ENCODE measurements at regions not wholly inside any gene's neighbourhood (a gene's known extent, or its start where the extent isn't known, plus 50 kb on each side); places are given as distances from the start of the nearest gene placed in this dataset.

DNA sequence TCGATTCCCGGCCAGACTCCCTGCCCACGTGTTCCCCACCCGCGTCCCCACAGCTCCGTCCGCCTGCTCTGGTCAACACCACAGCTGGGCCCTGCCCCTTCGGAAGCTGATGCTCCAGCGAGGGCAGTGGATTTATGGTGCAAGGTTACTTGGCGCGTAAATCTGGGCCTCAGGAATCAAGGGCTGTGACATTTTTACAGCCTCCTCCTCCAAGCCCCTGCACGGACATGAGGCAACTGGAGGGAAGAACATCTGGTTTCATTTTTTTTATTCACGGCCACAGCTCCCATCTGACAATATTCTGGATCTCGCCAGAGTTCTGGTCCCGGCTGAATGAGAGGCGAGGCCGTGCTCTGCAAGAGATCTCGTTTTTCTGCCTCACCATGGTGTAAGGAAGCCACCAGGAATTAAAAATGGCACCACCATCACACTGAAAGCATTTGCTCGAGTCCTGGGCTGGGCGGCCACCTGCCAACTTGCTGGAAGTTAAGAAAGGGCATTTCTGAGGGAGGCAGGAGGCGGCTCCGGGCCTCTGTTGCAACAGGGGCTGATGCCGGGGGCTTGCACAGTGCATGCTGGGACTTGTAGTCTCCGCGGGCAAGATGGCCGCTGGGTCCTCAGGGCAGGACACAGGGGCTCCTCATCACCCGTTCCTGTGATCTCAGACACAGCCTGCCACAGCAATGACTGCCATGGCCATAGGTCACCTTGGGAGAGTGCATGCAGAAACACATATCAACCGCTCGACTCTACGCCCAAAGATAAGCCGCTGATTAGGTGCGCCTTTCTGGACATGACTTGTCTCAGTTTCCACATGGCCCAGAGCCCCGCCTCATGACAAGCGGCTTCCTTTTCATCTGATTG is 148.5 kb downstream of the LY86 start:
- TF ChIP-seq ZNF335 (tag by site-specific recombination; conservative IDR thresholded peaks at IDR 0.05) (peak; percentile 50), ZNF121 (tag by site-specific recombination; IDR thresholded peaks at IDR 0.05) (no peak)
- H3K36me3 ChIP-seq (ENCODE audit: control insufficient read depth in 2 of 2, insufficient read depth in 1 of 2, low read length in 2 of 2) = no peaks in the 10 kb centered on the region
- H3K27ac ChIP-seq (ENCODE audit: extremely low read depth, low read depth, low read length) = no peak overlapping the region
- no peaks in the 10 kb centered on the region for H3K9me3 ChIP-seq (ENCODE audit: control insufficient read depth, insufficient read depth, low read depth, low read length)
- no peaks in the 10 kb centered on the region for H3K4me1 ChIP-seq (ENCODE audit: control insufficient read depth, insufficient read depth, low read length)
- no peak overlapping the region for H3K4me3 ChIP-seq (ENCODE audit: low read depth, low read length)
- CTCF ChIA-PET = interaction anchor here (0.7 to 1.8 kb wide), 3 partner anchors 200 to 815 kb away, joined by 3 to 4 read pairs (median 3); no protein-coding TSS in a partner anchor
- POLR2A ChIA-PET = no interaction called here

DNA sequence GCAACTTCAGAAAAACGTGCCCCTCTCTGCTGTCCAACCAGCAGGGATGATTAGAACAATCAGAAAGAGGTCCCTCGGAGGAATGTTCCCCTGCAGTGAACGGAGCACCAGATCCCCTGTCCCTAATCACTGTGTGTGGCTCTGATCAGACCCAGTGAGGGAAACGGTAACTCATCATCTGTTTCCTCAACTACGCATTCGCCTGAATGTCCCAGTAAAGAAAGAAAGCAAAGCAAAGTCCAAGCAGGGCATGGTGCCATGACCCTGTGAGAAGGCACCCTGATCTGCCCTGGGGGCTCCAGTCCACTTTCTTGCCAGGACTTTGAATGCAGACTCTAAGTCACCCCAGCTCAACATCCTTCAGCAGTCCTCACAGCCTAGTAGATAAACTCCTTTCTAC is 149.2 kb downstream of the LY86 start:
- POLR2A ChIA-PET = no interaction called here
- CTCF ChIA-PET = no interaction called here
- TF ChIP-seq ZNF10 (tag by site-specific recombination; IDR thresholded peaks at IDR 0.05) = no peak
- TF ChIP-seq, protein P1, sequence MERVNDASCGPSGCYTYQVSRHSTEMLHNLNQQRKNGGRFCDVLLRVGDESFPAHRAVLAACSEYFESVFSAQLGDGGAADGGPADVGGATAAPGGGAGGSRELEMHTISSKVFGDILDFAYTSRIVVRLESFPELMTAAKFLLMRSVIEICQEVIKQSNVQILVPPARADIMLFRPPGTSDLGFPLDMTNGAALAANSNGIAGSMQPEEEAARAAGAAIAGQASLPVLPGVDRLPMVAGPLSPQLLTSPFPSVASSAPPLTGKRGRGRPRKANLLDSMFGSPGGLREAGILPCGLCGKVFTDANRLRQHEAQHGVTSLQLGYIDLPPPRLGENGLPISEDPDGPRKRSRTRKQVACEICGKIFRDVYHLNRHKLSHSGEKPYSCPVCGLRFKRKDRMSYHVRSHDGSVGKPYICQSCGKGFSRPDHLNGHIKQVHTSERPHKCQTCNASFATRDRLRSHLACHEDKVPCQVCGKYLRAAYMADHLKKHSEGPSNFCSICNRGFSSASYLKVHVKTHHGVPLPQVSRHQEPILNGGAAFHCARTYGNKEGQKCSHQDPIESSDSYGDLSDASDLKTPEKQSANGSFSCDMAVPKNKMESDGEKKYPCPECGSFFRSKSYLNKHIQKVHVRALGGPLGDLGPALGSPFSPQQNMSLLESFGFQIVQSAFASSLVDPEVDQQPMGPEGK (tag by site-specific recombination; IDR thresholded peaks at IDR 0.05) = no peak
- no peak for TF ChIP-seq HOXA7 (CRISPR knock-in tag; IDR thresholded peaks at IDR 0.05; ENCODE audit: borderline replicate concordance)
- TF ChIP-seq OSR2 (tag by site-specific recombination; IDR thresholded peaks at IDR 0.05) = no peak
- TF ChIP-seq, protein P2, sequence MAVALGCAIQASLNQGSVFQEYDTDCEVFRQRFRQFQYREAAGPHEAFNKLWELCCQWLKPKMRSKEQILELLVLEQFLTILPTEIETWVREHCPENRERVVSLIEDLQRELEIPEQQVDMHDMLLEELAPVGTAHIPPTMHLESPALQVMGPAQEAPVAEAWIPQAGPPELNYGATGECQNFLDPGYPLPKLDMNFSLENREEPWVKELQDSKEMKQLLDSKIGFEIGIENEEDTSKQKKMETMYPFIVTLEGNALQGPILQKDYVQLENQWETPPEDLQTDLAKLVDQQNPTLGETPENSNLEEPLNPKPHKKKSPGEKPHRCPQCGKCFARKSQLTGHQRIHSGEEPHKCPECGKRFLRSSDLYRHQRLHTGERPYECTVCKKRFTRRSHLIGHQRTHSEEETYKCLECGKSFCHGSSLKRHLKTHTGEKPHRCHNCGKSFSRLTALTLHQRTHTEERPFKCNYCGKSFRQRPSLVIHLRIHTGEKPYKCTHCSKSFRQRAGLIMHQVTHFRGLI (tag by site-specific recombination; IDR thresholded peaks at IDR 0.05) = no peak
- no peak for TF ChIP-seq FEZF1 (tag by site-specific recombination; IDR thresholded peaks at IDR 0.05)
- no peak for TF ChIP-seq ZNF133 (tag by site-specific recombination; IDR thresholded peaks at IDR 0.05)
- TF ChIP-seq ZNF514 (tag by site-specific recombination; IDR thresholded peaks at IDR 0.05) = no peak
- TF ChIP-seq ZNF19 (tag by site-specific recombination; IDR thresholded peaks at IDR 0.05; ENCODE audit: low read depth) = no peak
- TF ChIP-seq SP7 (tag by site-specific recombination; IDR thresholded peaks at IDR 0.05) = no peak
- TF ChIP-seq, protein P3, sequence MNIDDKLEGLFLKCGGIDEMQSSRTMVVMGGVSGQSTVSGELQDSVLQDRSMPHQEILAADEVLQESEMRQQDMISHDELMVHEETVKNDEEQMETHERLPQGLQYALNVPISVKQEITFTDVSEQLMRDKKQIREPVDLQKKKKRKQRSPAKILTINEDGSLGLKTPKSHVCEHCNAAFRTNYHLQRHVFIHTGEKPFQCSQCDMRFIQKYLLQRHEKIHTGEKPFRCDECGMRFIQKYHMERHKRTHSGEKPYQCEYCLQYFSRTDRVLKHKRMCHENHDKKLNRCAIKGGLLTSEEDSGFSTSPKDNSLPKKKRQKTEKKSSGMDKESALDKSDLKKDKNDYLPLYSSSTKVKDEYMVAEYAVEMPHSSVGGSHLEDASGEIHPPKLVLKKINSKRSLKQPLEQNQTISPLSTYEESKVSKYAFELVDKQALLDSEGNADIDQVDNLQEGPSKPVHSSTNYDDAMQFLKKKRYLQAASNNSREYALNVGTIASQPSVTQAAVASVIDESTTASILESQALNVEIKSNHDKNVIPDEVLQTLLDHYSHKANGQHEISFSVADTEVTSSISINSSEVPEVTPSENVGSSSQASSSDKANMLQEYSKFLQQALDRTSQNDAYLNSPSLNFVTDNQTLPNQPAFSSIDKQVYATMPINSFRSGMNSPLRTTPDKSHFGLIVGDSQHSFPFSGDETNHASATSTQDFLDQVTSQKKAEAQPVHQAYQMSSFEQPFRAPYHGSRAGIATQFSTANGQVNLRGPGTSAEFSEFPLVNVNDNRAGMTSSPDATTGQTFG (tag by site-specific recombination; IDR thresholded peaks at IDR 0.05; ENCODE audit: borderline replicate concordance) = no peak
- TF ChIP-seq ZNF677 (tag by site-specific recombination; IDR thresholded peaks at IDR 0.05) = no peak
- TF ChIP-seq ZNF792 (tag by site-specific recombination; IDR thresholded peaks at IDR 0.05) = no peak
- TF ChIP-seq HOXC10 (CRISPR knock-in tag; IDR thresholded peaks at IDR 0.05) = no peak
- TF ChIP-seq ZBTB8A (tag by site-specific recombination; IDR thresholded peaks at IDR 0.05) = no peak
- TF ChIP-seq ZNF658 (tag by site-specific recombination; IDR thresholded peaks at IDR 0.05) = no peak
- H3K9me3 ChIP-seq (ENCODE audit: control insufficient read depth, insufficient read depth, low read depth, low read length) = no peaks in the 10 kb centered on the region
- no peaks in the 10 kb centered on the region for H3K4me1 ChIP-seq (ENCODE audit: control insufficient read depth, insufficient read depth, low read length)
- H3K4me3 ChIP-seq (ENCODE audit: low read depth, low read length) = no peak overlapping the region
- H3K27ac ChIP-seq (ENCODE audit: extremely low read depth, low read depth, low read length) = no peak overlapping the region
- H3K36me3 ChIP-seq (ENCODE audit: control insufficient read depth in 2 of 2, insufficient read depth in 1 of 2, low read length in 2 of 2) = no peaks in the 10 kb centered on the region

All from HEK293 (cell line).